ENCODE measurements at regions not wholly inside any gene's neighbourhood (a gene's known extent, or its start where the extent isn't known, plus 50 kb on each side); places are given as distances from the start of the nearest gene placed in this dataset.

DNA sequence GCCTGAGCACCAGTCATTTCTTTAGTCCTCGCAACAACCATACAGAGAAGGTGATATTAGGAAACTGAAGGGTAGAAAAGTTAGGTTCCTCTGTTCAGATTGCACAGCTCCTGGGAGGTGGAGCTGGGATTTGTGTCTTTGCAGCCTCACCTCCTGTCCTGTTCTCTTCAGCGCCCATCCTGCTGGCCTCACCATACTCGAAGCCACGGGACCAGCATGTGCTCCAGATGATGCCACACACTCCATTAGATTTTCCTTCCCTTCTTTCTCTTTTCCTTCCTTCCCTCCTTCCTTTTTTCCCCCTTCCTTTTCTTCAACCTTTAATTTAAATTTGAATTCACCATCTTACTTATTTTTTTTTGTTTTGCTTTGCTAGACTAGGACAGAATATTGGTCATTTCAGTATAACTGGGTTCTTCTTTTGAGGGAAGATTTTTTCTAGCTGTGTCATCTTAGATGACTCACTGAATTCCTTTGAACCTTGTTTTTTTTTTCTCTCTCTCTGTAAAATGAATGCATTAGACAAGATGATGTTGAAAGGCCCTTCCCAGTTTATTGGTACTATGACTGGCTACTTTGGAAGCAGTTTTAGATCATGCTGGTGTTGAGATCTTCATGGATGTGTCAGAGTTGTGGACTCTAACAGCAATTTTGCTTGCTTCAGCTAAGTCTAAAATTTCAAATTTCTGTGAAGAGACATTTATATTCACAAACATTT is 662.5 kb upstream of the TENM4 start:
- H3K9ac ChIP-seq (ENCODE audit: insufficient read depth, low read depth, low read length) = no peak overlapping the region
- H2AFZ ChIP-seq (ENCODE audit: low read length) = no peak overlapping the region
- H3K4me2 ChIP-seq (ENCODE audit: low read depth, low read length) = no peak overlapping the region
- in situ Hi-C loops (cut with HindIII; ENCODE audit: extremely low pct_ligation_motif_present, low pct_unique_long_range_greater_than_20kb) (no loop called here), intact Hi-C loops (cut with micrococcal nuclease; ENCODE audit: unreplicated experiment) (no loop called here)
- H4K20me1 ChIP-seq (ENCODE audit: insufficient read depth, low read length) = no peaks in the 10 kb centered on the region
- no peak overlapping the region for H3K4me3 ChIP-seq (replicated peaks in 1 of 3; ENCODE audit: insufficient read depth in 1 of 3, low read depth in 2 of 3, low read length in 3 of 3)
- H3K27ac ChIP-seq (ENCODE audit: extremely low read length, insufficient read depth, low read length) = no peak overlapping the region
- DNase-seq (ENCODE audit: low spot score) (peak; percentile 15), ATAC-seq (no peak), FAIRE-seq (no peak)
- no peaks in the 10 kb centered on the region for H3K36me3 ChIP-seq (replicated peaks in 1 of 2; ENCODE audit: control insufficient read depth in 1 of 2, insufficient read depth in 2 of 2, low read length in 2 of 2)
- no peaks in the 10 kb centered on the region for H3K79me2 ChIP-seq (ENCODE audit: insufficient read depth, low read length)
- no TSS peak for BruUV-seq (replicated peaks)
- WGBS (ENCODE audit: low lambda C conversion rate) = 55% methylated on average over 4 of the region's 4 CpGs
- ChIA-PET POLR2A (no interaction called here), CTCF (ENCODE audit: low intra/inter-chr PET ratio, low total read pairs) (no interaction called here)
- no peaks in the 10 kb centered on the region for H3K27me3 ChIP-seq (ENCODE audit: control insufficient read depth in 1 of 2, insufficient read depth in 2 of 2, low read length in 2 of 2)
- H3K9me3 ChIP-seq (ENCODE audit: low read length) = no peaks in the 10 kb centered on the region
- no peaks in the 10 kb centered on the region for H3K4me1 ChIP-seq (ENCODE audit: insufficient read depth, low read length)
- TF ChIP-seq, protein P1, sequence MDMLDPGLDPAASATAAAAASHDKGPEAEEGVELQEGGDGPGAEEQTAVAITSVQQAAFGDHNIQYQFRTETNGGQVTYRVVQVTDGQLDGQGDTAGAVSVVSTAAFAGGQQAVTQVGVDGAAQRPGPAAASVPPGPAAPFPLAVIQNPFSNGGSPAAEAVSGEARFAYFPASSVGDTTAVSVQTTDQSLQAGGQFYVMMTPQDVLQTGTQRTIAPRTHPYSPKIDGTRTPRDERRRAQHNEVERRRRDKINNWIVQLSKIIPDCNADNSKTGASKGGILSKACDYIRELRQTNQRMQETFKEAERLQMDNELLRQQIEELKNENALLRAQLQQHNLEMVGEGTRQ (IDR thresholded peaks at IDR 0.05; ENCODE audit: low read depth, low read length) = no peak
- TF ChIP-seq, protein P1 (CRISPR knock-in tag; IDR thresholded peaks at IDR 0.05; ENCODE audit: borderline replicate concordance) = no peak
- no peak for TF ChIP-seq MEF2D (CRISPR knock-in tag; IDR thresholded peaks at IDR 0.05)
- TF ChIP-seq ZNF740 (CRISPR knock-in tag; IDR thresholded peaks at IDR 0.05) = no peak
- no peak for TF ChIP-seq DR1 (CRISPR knock-in tag; IDR thresholded peaks at IDR 0.05)
- no peak for TF ChIP-seq ZNF432 (CRISPR knock-in tag; IDR thresholded peaks at IDR 0.05; ENCODE audit: borderline replicate concordance)
- no peak for TF ChIP-seq ZNF138 (CRISPR knock-in tag; IDR thresholded peaks at IDR 0.05; ENCODE audit: low read depth)
- TF ChIP-seq, protein P2, sequence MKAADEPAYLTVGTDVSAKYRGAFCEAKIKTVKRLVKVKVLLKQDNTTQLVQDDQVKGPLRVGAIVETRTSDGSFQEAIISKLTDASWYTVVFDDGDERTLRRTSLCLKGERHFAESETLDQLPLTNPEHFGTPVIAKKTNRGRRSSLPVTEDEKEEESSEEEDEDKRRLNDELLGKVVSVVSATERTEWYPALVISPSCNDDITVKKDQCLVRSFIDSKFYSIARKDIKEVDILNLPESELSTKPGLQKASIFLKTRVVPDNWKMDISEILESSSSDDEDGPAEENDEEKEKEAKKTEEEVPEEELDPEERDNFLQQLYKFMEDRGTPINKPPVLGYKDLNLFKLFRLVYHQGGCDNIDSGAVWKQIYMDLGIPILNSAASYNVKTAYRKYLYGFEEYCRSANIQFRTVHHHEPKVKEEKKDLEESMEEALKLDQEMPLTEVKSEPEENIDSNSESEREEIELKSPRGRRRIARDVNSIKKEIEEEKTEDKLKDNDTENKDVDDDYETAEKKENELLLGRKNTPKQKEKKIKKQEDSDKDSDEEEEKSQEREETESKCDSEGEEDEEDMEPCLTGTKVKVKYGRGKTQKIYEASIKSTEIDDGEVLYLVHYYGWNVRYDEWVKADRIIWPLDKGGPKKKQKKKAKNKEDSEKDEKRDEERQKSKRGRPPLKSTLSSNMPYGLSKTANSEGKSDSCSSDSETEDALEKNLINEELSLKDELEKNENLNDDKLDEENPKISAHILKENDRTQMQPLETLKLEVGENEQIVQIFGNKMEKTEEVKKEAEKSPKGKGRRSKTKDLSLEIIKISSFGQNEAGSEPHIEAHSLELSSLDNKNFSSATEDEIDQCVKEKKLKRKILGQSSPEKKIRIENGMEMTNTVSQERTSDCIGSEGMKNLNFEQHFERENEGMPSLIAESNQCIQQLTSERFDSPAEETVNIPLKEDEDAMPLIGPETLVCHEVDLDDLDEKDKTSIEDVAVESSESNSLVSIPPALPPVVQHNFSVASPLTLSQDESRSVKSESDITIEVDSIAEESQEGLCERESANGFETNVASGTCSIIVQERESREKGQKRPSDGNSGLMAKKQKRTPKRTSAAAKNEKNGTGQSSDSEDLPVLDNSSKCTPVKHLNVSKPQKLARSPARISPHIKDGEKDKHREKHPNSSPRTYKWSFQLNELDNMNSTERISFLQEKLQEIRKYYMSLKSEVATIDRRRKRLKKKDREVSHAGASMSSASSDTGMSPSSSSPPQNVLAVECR (CRISPR knock-in tag; IDR thresholded peaks at IDR 0.05; ENCODE audit: borderline replicate concordance) = no peak
- no peak for TF ChIP-seq POGZ (CRISPR knock-in tag; IDR thresholded peaks at IDR 0.05)
- no peak for TF ChIP-seq SRF (IDR thresholded peaks at IDR 0.05; ENCODE audit: low read depth, low read length)
- no peak for TF ChIP-seq ISX (CRISPR knock-in tag; conservative IDR thresholded peaks at IDR 0.05)
- no peak for TF ChIP-seq ETV5 (CRISPR knock-in tag; IDR thresholded peaks at IDR 0.05; ENCODE audit: borderline replicate concordance)
- no peak for TF ChIP-seq ZNF788 (CRISPR knock-in tag; IDR thresholded peaks at IDR 0.05; ENCODE audit: borderline replicate concordance)
- no peak for TF ChIP-seq ZNF556 (CRISPR knock-in tag; IDR thresholded peaks at IDR 0.05; ENCODE audit: borderline replicate concordance)
- no peak for TF ChIP-seq ELF4 (CRISPR knock-in tag; IDR thresholded peaks at IDR 0.05; ENCODE audit: borderline replicate concordance)
- no peak for TF ChIP-seq MTERF4 (CRISPR knock-in tag; IDR thresholded peaks at IDR 0.05)
- no peak for TF ChIP-seq FOXP1 (IDR thresholded peaks at IDR 0.05)
- no peak for TF ChIP-seq FOXP1 (CRISPR knock-in tag; IDR thresholded peaks at IDR 0.05)
- TF ChIP-seq ZNF83 (CRISPR knock-in tag; IDR thresholded peaks at IDR 0.05; ENCODE audit: borderline replicate concordance) = no peak
